IPS-18a (cell line): ENCODE measurements at regions not wholly inside any gene's neighbourhood (a gene's known extent, or its start where the extent isn't known, plus 50 kb on each side); places are given as distances from the start of the nearest gene placed in this dataset.

ENCODE experiments used
- H3K27ac ChIP-seq: one replicate; pipeline ENCODE4 v1.5.1; 2013; ENCODE audit warnings: low read length
- H3K27me3 ChIP-seq: one replicate; pipeline ENCODE4 v1.6.1; 2013; ENCODE audit warnings: mild to moderate bottlenecking, low read length; ENCODE audit not compliant: control insufficient read depth, insufficient read depth
- H3K36me3 ChIP-seq: one replicate; pipeline ENCODE4 v1.6.1; 2013; ENCODE audit warnings: low read depth, low read length; ENCODE audit not compliant: control insufficient read depth
- H3K4me1 ChIP-seq: one replicate; pipeline ENCODE4 v1.6.1; 2013; ENCODE audit warnings: low read depth, low read length; ENCODE audit not compliant: control insufficient read depth
- H3K4me3 ChIP-seq: one replicate; pipeline ENCODE4 v1.5.1; 2013; ENCODE audit warnings: low read length
- H3K9ac ChIP-seq: one replicate; pipeline ENCODE4 v1.6.1; 2013; ENCODE audit warnings: mild to moderate bottlenecking, low read length, moderate library complexity
- H3K9me3 ChIP-seq: one replicate; pipeline ENCODE4 v1.6.1; 2013; ENCODE audit warnings: low read depth, low read length; ENCODE audit not compliant: control insufficient read depth

GRCh38 chr10:62651341-62651740 lies 153.2 kb upstream of the ADO start:
- no peak overlapping the region for H3K9ac ChIP-seq
- no peaks in the 10 kb centered on the region for H3K4me1 ChIP-seq
- no peak overlapping the region for H3K27ac ChIP-seq
- no peak overlapping the region for H3K4me3 ChIP-seq
- no peaks in the 10 kb centered on the region for H3K27me3 ChIP-seq
- H3K9me3 ChIP-seq = no peaks in the 10 kb centered on the region
- H3K36me3 ChIP-seq = no peaks in the 10 kb centered on the region

- H3K9me3 ChIP-seq = no peaks in the 10 kb centered on the region
- no peak overlapping the region for H3K27ac ChIP-seq
- H3K4me1 ChIP-seq = no peaks in the 10 kb centered on the region
Measured at GRCh38 chr10:62652114-62652513, 152.4 kb upstream of the ADO start.

GRCh38 chr10:62652564-62652963 lies 152.0 kb upstream of the ADO start:
- Histone ChIP-seq H3K9ac (no peak overlapping the region), H3K4me3 (no peak overlapping the region), H3K4me1 (no peaks in the 10 kb centered on the region), H3K27ac (no peak overlapping the region), H3K9me3 (no peaks in the 10 kb centered on the region), H3K36me3 (no peaks in the 10 kb centered on the region), H3K27me3 (no peaks in the 10 kb centered on the region)

More at GRCh38 chr10:62652114-62652513, 152.4 kb upstream of the ADO start:
- Histone ChIP-seq H3K27me3 (no peaks in the 10 kb centered on the region), H3K36me3 (no peaks in the 10 kb centered on the region), H3K9ac (no peak overlapping the region), H3K4me3 (no peak overlapping the region)

- H3K36me3 ChIP-seq = no peaks in the 10 kb centered on the region
- H3K4me3 ChIP-seq = no peak overlapping the region
- no peaks in the 10 kb centered on the region for H3K4me1 ChIP-seq
- H3K9ac ChIP-seq = no peak overlapping the region
- H3K27me3 ChIP-seq = no peaks in the 10 kb centered on the region
- H3K9me3 ChIP-seq = no peaks in the 10 kb centered on the region
- H3K27ac ChIP-seq = no peak overlapping the region
Measured at GRCh38 chr10:62653254-62653653, 151.3 kb upstream of the ADO start.

- H3K27me3 ChIP-seq = no peaks in the 10 kb centered on the region
- H3K9ac ChIP-seq = no peak overlapping the region
- no peaks in the 10 kb centered on the region for H3K4me1 ChIP-seq
- H3K36me3 ChIP-seq = no peaks in the 10 kb centered on the region
- H3K27ac ChIP-seq = no peak overlapping the region
- H3K9me3 ChIP-seq = no peaks in the 10 kb centered on the region
- no peak overlapping the region for H3K4me3 ChIP-seq
Measured at GRCh38 chr10:62654966-62655336, 149.6 kb upstream of the ADO start.

GRCh38 chr10:62655337-62655994 lies 149.1 kb upstream of the ADO start:
- Histone ChIP-seq H3K4me1 (no peaks in the 10 kb centered on the region), H3K27ac (no peak overlapping the region), H3K27me3 (no peaks in the 10 kb centered on the region), H3K36me3 (no peaks in the 10 kb centered on the region), H3K9me3 (no peaks in the 10 kb centered on the region), H3K4me3 (no peak overlapping the region), H3K9ac (no peak overlapping the region)

- Histone ChIP-seq H3K4me1 (no peaks in the 10 kb centered on the region), H3K36me3 (no peaks in the 10 kb centered on the region), H3K27ac (no peak overlapping the region), H3K9me3 (no peaks in the 10 kb centered on the region), H3K9ac (no peak overlapping the region), H3K4me3 (no peak overlapping the region), H3K27me3 (no peaks in the 10 kb centered on the region)
Measured at GRCh38 chr10:62657244-62657835, 147.2 kb upstream of the ADO start.

GRCh38 chr10:62658516-62658915 lies 146.0 kb upstream of the ADO start:
- Histone ChIP-seq H3K4me3 (no peak overlapping the region), H3K4me1 (no peaks in the 10 kb centered on the region), H3K9ac (no peak overlapping the region), H3K36me3 (no peaks in the 10 kb centered on the region), H3K27me3 (no peaks in the 10 kb centered on the region), H3K27ac (no peak overlapping the region), H3K9me3 (no peaks in the 10 kb centered on the region)

GRCh38 chr10:62661143-62661542 lies 143.4 kb upstream of the ADO start:
- no peak overlapping the region for H3K27ac ChIP-seq
- H3K36me3 ChIP-seq = no peaks in the 10 kb centered on the region
- H3K4me1 ChIP-seq = no peaks in the 10 kb centered on the region
- H3K9ac ChIP-seq = no peak overlapping the region
- no peaks in the 10 kb centered on the region for H3K9me3 ChIP-seq
- H3K4me3 ChIP-seq = no peak overlapping the region
- H3K27me3 ChIP-seq = no peaks in the 10 kb centered on the region

GRCh38 chr10:62662486-62662885 lies 142.0 kb upstream of the ADO start:
- Histone ChIP-seq H3K27me3 (no peaks in the 10 kb centered on the region), H3K4me1 (no peaks in the 10 kb centered on the region), H3K9me3 (no peaks in the 10 kb centered on the region), H3K27ac (no peak overlapping the region), H3K4me3 (no peak overlapping the region), H3K9ac (no peak overlapping the region), H3K36me3 (no peaks in the 10 kb centered on the region)

- Histone ChIP-seq H3K4me3 (no peak overlapping the region), H3K27ac (no peak overlapping the region), H3K9me3 (no peaks in the 10 kb centered on the region), H3K9ac (no peak overlapping the region), H3K36me3 (no peaks in the 10 kb centered on the region), H3K4me1 (no peaks in the 10 kb centered on the region), H3K27me3 (no peaks in the 10 kb centered on the region)
Measured at GRCh38 chr10:62665771-62666170, 138.7 kb upstream of the ADO start.

GRCh38 chr10:62666275-62666674 lies 138.2 kb upstream of the ADO start:
- H3K27me3 ChIP-seq = no peaks in the 10 kb centered on the region
- no peak overlapping the region for H3K27ac ChIP-seq
- no peak overlapping the region for H3K4me3 ChIP-seq
- no peak overlapping the region for H3K9ac ChIP-seq
- H3K4me1 ChIP-seq = no peaks in the 10 kb centered on the region
- H3K9me3 ChIP-seq = no peaks in the 10 kb centered on the region
- H3K36me3 ChIP-seq = no peaks in the 10 kb centered on the region
